ENCODE measurements at regions not wholly inside any gene's neighbourhood (a gene's known extent, or its start where the extent isn't known, plus 50 kb on each side); places are given as distances from the start of the nearest gene placed in this dataset.

- DNase-seq (ENCODE audit: insufficient read length, low spot score), result no peak
- TF ChIP-seq CTCF (IDR thresholded peaks at IDR 0.05; ENCODE audit: insufficient read depth, missing control alignments), result no peak
- no peak for FAIRE-seq
Measured at GRCh38 chr2:43075811-43076585, 150.4 kb downstream of the ZFP36L2 start.

GRCh38 chr2:43075054-43075593 is 151.3 kb downstream of the ZFP36L2 start:
- DNase-seq (ENCODE audit: insufficient read length, low spot score), result no peak
- TF ChIP-seq CTCF (IDR thresholded peaks at IDR 0.05; ENCODE audit: insufficient read depth, missing control alignments), result no peak
- FAIRE-seq, result no peak

GRCh38 chr2:43074592-43075053 is 151.8 kb downstream of the ZFP36L2 start:
- DNase-seq (ENCODE audit: insufficient read length, low spot score) (no peak), FAIRE-seq (no peak)
- TF ChIP-seq CTCF (IDR thresholded peaks at IDR 0.05; ENCODE audit: insufficient read depth, missing control alignments), result no peak

GRCh38 chr2:43074052-43074451 is 152.4 kb downstream of the ZFP36L2 start:
- DNase-seq (ENCODE audit: insufficient read length, low spot score), result no peak
- FAIRE-seq, result no peak
- no peak for TF ChIP-seq CTCF (IDR thresholded peaks at IDR 0.05; ENCODE audit: insufficient read depth, missing control alignments)

GRCh38 chr2:43073401-43073825 is 153.0 kb downstream of the ZFP36L2 start:
- FAIRE-seq (no peak), DNase-seq (ENCODE audit: insufficient read length, low spot score) (no peak)
- TF ChIP-seq CTCF (IDR thresholded peaks at IDR 0.05; ENCODE audit: insufficient read depth, missing control alignments), result no peak

- no peak for DNase-seq (ENCODE audit: insufficient read length, low spot score)
- no peak for TF ChIP-seq CTCF (IDR thresholded peaks at IDR 0.05; ENCODE audit: insufficient read depth, missing control alignments)
- no peak for FAIRE-seq
Measured at GRCh38 chr2:43071599-43072550, 154.5 kb downstream of the ZFP36L2 start.
